GM12878 (cell line): ENCODE measurements at regions not wholly inside any gene's neighbourhood (a gene's known extent, or its start where the extent isn't known, plus 50 kb on each side); places are given as distances from the start of the nearest gene placed in this dataset.

Source experiments
- ATAC-seq: fragments of 200-7000 bp; cut with Tn5 transposase; 3 replicates; pipeline ENCODE4 v1.9.1; 2020; ENCODE audit warnings: mild to moderate bottlenecking, moderate library complexity
- BruUV-seq: library from RNA; stranded (reverse); fragments of 400-500 nt; replicated peaks from 2 replicates; lab custom pipeline; 2021; lab: Mats Ljungman, UMichigan
- CTCF ChIA-PET: fragments of 300-600 bp; sonication (Branson Sonifier 250); formaldehyde crosslinking; extraction: SDS; loops from one replicate; lab custom pipeline; 2021; ENCODE audit warnings: inconsistent platforms; lab: Yijun Ruan, JAX
- POLR2A ChIA-PET: fragments of 350-600 bp; formaldehyde crosslinking; extraction: SDS; loops from one replicate; lab custom pipeline; 2021; ENCODE audit warnings: inconsistent platforms; lab: Charles Lee
- RAD21 ChIA-PET: fragments of 300-600 bp; sonication (Branson Sonifier 250); formaldehyde crosslinking; loops from one replicate; lab custom pipeline; 2023; ENCODE audit warnings: antibody characterized with exemption; ENCODE audit not compliant: unreplicated experiment; lab: Charles Lee
- SMC1A ChIA-PET: fragments of 300-600 bp; sonication (Branson Sonifier 250); formaldehyde crosslinking; loops from one replicate; lab custom pipeline; 2023; ENCODE audit not compliant: unreplicated experiment, uncharacterized antibody; lab: Charles Lee
- DNase-seq: peaks from one replicate; pipeline ENCODE4 v3.0.0-alpha.2; 2011; ENCODE audit warnings: low read depth, low spot score
- FAIRE-seq: peaks from 3 replicates; lab custom pipeline; 2011; peaks lifted over from hg19 to GRCh38; lab: Jason Lieb, UNC
- H2AFZ ChIP-seq: 2 replicates; pipeline ENCODE4 v1.6.0; 2011; ENCODE audit warnings: low read depth, low read length, control low read depth; ENCODE audit not compliant: control insufficient read depth
- H3K27ac ChIP-seq: 2 replicates; pipeline ENCODE4 v1.5.1; 2011; ENCODE audit warnings: control low read depth; ENCODE audit not compliant: control insufficient read depth, insufficient read depth
- H3K27me3 ChIP-seq, 2 experiments: replicated peaks in 1 of 2; 2 replicates each; pipeline versions ENCODE4 v1.6.0 to v1.6.1; 2011; ENCODE audit warnings: low read length in 1 of 2; ENCODE audit not compliant: control insufficient read depth in 2 of 2, insufficient read depth in 2 of 2
- H3K36me3 ChIP-seq, 2 experiments: 2 replicates each; pipeline ENCODE4 v1.5.1; 2011; ENCODE audit warnings: low read length in 1 of 2; ENCODE audit not compliant: control insufficient read depth in 2 of 2, insufficient read depth in 2 of 2
- H3K4me1 ChIP-seq: 2 replicates; pipeline ENCODE4 v1.6.1; 2011; ENCODE audit warnings: mild to moderate bottlenecking, low read length, moderate library complexity, mixed read lengths; ENCODE audit not compliant: control insufficient read depth, insufficient read depth
- H3K4me2 ChIP-seq: 2 replicates; pipeline ENCODE4 v1.6.0; 2011; ENCODE audit warnings: control low read depth; ENCODE audit not compliant: control insufficient read depth, insufficient read depth
- H3K4me3 ChIP-seq: fragments of 200-600 bp; sonication (generic); 2 replicates; pipeline ENCODE4 v1.5.1; 2016
- H3K79me2 ChIP-seq: 2 replicates; pipeline ENCODE4 v1.6.0; 2011; ENCODE audit warnings: low read length; ENCODE audit not compliant: control insufficient read depth, insufficient read depth
- H3K9ac ChIP-seq: 2 replicates; pipeline ENCODE4 v1.8.0; 2011; ENCODE audit warnings: low read length, control low read depth, mixed read lengths; ENCODE audit not compliant: control insufficient read depth, insufficient read depth
- H3K9me3 ChIP-seq: replicated peaks from 3 replicates; pipeline ENCODE4 v1.5.1; 2011; ENCODE audit warnings: mild to moderate bottlenecking, low read length; ENCODE audit not compliant: control insufficient read depth, insufficient read depth
- H4K20me1 ChIP-seq: 2 replicates; pipeline ENCODE4 v1.6.0; 2011; ENCODE audit not compliant: control insufficient read depth, insufficient read depth
- BCL11A ChIP-seq: IDR thresholded peaks from 2 replicates; pipeline ENCODE4 v1.6.1; 2011; ENCODE audit warnings: low read depth, low read length
- CEBPB ChIP-seq, 2 experiments: fragments of 150-350 bp in 1 of 2; IDR thresholded peaks; 2 replicates each; pipeline ENCODE4 v1.6.1; 2012 to 2014; ENCODE audit warnings: low read depth in 2 of 2, low read length in 2 of 2, borderline replicate concordance in 1 of 2, inconsistent platforms in 1 of 2
- EZH2 ChIP-seq: IDR thresholded peaks from 2 replicates; pipeline ENCODE4 v1.6.1; 2012; ENCODE audit warnings: low read depth, mild to moderate bottlenecking, control low read depth, inconsistent platforms, low read length, borderline replicate concordance; ENCODE audit not compliant: control insufficient read depth
- LARP7 ChIP-seq: fragments of 450-650 bp; IDR thresholded peaks from 2 replicates; pipeline ENCODE4 v1.6.1; 2017; ENCODE audit warnings: mild to moderate bottlenecking
- NFYA ChIP-seq: IDR thresholded peaks from 2 replicates; pipeline ENCODE4 v1.6.1; 2011; ENCODE audit warnings: low read depth, mild to moderate bottlenecking, low read length, improper control_type of control experiment, borderline replicate concordance
- NFYB ChIP-seq: IDR thresholded peaks from 2 replicates; pipeline ENCODE4 v1.6.1; 2011; ENCODE audit warnings: low read depth, mild to moderate bottlenecking, low read length, improper control_type of control experiment, moderate library complexity; ENCODE audit not compliant: insufficient read depth
- NR2F1 ChIP-seq: fragments of 450-650 bp; conservative IDR thresholded peaks from 2 replicates; pipeline ENCODE4 v1.6.1; 2017; ENCODE audit warnings: mild to moderate bottlenecking
- RAD21 ChIP-seq: IDR thresholded peaks from 2 replicates; pipeline ENCODE4 v1.6.1; 2011; ENCODE audit warnings: mild to moderate bottlenecking, low read depth, low read length, moderate library complexity; ENCODE audit not compliant: insufficient read depth
- RAD51 ChIP-seq: fragments of 450-650 bp; IDR thresholded peaks from 2 replicates; pipeline ENCODE4 v1.6.1; 2016; ENCODE audit warnings: moderate library complexity, mild to moderate bottlenecking, inconsistent platforms
- RFX5 ChIP-seq: IDR thresholded peaks from 2 replicates; pipeline ENCODE4 v1.6.1; 2011; ENCODE audit warnings: low read depth, low read length, improper control_type of control experiment
- SP1 ChIP-seq: IDR thresholded peaks from one replicate; pipeline ENCODE4 v1.6.1; 2011; ENCODE audit warnings: low read depth, low read length
- SRF ChIP-seq, 2 experiments: IDR thresholded peaks; 2 replicates each; pipeline ENCODE4 v1.6.1; 2011; ENCODE audit warnings: low read depth in 2 of 2, low read length in 2 of 2, mild to moderate bottlenecking in 1 of 2, moderate library complexity in 1 of 2
- TBL1XR1 ChIP-seq: IDR thresholded peaks from 2 replicates; pipeline ENCODE4 v1.6.1; 2012; ENCODE audit warnings: low read depth, low read length, improper control_type of control experiment
- ZNF24 ChIP-seq: fragments of 450-650 bp; IDR thresholded peaks from 2 replicates; pipeline ENCODE4 v1.6.1; 2017; ENCODE audit warnings: antibody characterized with exemption, mild to moderate bottlenecking
- ZZZ3 ChIP-seq: IDR thresholded peaks from 2 replicates; pipeline ENCODE4 v1.6.1; 2011; ENCODE audit warnings: low read depth; ENCODE audit not compliant: control insufficient read depth, insufficient read length
- WGBS: methylation state at CpG from one replicate; pipeline ENCODE4 v1.1.6; 2016; ENCODE audit warnings: low lambda C conversion rate; ENCODE audit not compliant: insufficient replicate concordance, insufficient coverage; ENCODE audit errors: missing lambda C conversion rate; 5-methylcytosine and 5-hydroxymethylcytosine counted together
- in situ Hi-C: fragments of 300-500 bp; cut with MboI; formaldehyde crosslinking; loops from 9 replicates; pipeline ENCODE4 v1.14.3; 2018; ENCODE audit warnings: mixed read lengths
- intact Hi-C: fragments of 100-400 bp; cut with micrococcal nuclease; formaldehyde crosslinking; loops from one replicate; pipeline ENCODE4 v1.14.2; 2022; ENCODE audit not compliant: unreplicated experiment
- TF ChIP-seq, protein P1 (sequence below): fragments of 450-650 bp; formaldehyde crosslinking; IDR thresholded peaks from 2 replicates; pipeline ENCODE4 v1.4.0; 2020; ENCODE audit warnings: mild to moderate bottlenecking, moderate library complexity
- TF ChIP-seq, protein P2 (sequence below): IDR thresholded peaks from 2 replicates; pipeline ENCODE4 v1.6.1; 2011; ENCODE audit warnings: low read depth, mild to moderate bottlenecking, low read length, moderate library complexity, borderline replicate concordance; ENCODE audit errors: extremely low read depth

DNA sequence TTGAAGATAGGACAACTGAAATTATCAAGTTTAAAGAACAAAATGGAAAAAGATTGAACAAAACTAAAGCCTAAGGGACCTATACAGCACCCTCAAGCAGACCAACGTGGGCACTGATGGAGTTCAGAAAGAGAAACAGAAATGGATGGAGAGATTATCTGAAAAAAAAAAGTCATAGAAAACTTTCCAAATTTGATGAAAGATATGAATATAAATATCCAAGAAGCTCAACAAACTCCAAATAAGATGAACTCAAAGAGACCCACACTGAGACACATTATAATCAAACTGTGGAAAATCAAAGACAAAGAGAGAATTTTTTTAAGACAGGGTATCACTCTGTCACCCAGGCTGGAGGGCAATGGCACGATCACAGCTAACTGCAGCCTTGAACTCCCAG, 128.6 kb upstream of the PUM3 start:
- no peaks in the 10 kb centered on the region for H4K20me1 ChIP-seq
- TF ChIP-seq LARP7 (no peak), NR2F1 (no peak), ZNF24 (no peak)
- no peak overlapping the region for H2AFZ ChIP-seq
- POLR2A ChIA-PET: no interaction called here
- no peak for FAIRE-seq
- SMC1A ChIA-PET: interaction anchor here (0.7 kb wide), 1 partner anchor 12 kb away, joined by 3 read pairs; no protein-coding TSS in a partner anchor
- no peaks in the 10 kb centered on the region for H3K36me3 ChIP-seq
- DNase-seq: no peak
- WGBS: 0% methylated on average over 2 of the region's 2 CpGs
- no peak overlapping the region for H3K4me2 ChIP-seq
- intact Hi-C loops: no loop called here
- RAD21 ChIA-PET: no interaction called here
- no peaks in the 10 kb centered on the region for H3K27me3 ChIP-seq
- no peak for ATAC-seq
- CTCF ChIA-PET: no interaction called here
- no peaks in the 10 kb centered on the region for H3K9me3 ChIP-seq
- H3K27ac ChIP-seq: no peak overlapping the region
- no peak overlapping the region for H3K9ac ChIP-seq
- in situ Hi-C loops: no loop called here
- H3K4me1 ChIP-seq: no peaks in the 10 kb centered on the region
- no peaks in the 10 kb centered on the region for H3K79me2 ChIP-seq
- no TSS peak for BruUV-seq
- H3K4me3 ChIP-seq: no peak overlapping the region

DNA sequence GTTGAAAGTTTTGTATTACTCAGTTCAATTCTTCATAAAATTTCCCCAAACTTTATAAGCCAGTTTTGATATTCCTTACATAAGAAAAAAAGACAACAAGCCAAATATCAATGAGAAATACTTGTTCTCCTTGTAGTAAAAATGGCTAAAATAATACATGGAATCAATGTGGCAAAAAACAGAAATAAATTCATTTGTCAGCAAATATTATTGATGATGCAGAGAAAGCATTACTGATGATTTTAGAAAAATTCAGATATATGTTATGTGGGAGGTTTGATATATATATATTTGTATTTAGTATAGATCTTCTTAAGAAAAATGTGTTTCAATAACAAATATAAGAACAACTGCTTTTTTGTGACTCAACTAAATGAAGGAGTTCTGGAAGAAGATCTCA, 127.0 kb upstream of the PUM3 start:
- Histone ChIP-seq H3K79me2 (no peaks in the 10 kb centered on the region), H3K4me3 (no peak overlapping the region), H3K36me3 (no peaks in the 10 kb centered on the region), H3K9ac (no peak overlapping the region), H2AFZ (no peak overlapping the region), H3K27me3 (0 out of 4 replicates have a peak, but pooled peaks cover 0 to 5% of the 10 kb centered on the region in 2 experiments), H3K4me2 (no peak overlapping the region), H3K27ac (no peak overlapping the region), H3K9me3 (no peaks in the 10 kb centered on the region), H3K4me1 (no peaks in the 10 kb centered on the region), H4K20me1 (no peaks in the 10 kb centered on the region)
- intact Hi-C loops: no loop called here
- ATAC-seq: no peak
- in situ Hi-C loops: no loop called here
- ChIA-PET RAD21 (no interaction called here), SMC1A (no interaction called here), POLR2A (no interaction called here), CTCF (no interaction called here)
- BruUV-seq: no TSS peak
- DNase-seq: no peak
- FAIRE-seq: no peak
- TF ChIP-seq, protein P1, sequence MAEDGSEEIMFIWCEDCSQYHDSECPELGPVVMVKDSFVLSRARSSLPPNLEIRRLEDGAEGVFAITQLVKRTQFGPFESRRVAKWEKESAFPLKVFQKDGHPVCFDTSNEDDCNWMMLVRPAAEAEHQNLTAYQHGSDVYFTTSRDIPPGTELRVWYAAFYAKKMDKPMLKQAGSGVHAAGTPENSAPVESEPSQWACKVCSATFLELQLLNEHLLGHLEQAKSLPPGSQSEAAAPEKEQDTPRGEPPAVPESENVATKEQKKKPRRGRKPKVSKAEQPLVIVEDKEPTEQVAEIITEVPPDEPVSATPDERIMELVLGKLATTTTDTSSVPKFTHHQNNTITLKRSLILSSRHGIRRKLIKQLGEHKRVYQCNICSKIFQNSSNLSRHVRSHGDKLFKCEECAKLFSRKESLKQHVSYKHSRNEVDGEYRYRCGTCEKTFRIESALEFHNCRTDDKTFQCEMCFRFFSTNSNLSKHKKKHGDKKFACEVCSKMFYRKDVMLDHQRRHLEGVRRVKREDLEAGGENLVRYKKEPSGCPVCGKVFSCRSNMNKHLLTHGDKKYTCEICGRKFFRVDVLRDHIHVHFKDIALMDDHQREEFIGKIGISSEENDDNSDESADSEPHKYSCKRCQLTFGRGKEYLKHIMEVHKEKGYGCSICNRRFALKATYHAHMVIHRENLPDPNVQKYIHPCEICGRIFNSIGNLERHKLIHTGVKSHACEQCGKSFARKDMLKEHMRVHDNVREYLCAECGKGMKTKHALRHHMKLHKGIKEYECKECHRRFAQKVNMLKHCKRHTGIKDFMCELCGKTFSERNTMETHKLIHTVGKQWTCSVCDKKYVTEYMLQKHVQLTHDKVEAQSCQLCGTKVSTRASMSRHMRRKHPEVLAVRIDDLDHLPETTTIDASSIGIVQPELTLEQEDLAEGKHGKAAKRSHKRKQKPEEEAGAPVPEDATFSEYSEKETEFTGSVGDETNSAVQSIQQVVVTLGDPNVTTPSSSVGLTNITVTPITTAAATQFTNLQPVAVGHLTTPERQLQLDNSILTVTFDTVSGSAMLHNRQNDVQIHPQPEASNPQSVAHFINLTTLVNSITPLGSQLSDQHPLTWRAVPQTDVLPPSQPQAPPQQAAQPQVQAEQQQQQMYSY (CRISPR knock-in tag): no peak
- TF ChIP-seq NFYB: no peak
- no peak for TF ChIP-seq ZZZ3
- no peak for TF ChIP-seq SRF (IDR thresholded peaks at IDR 0.05; ENCODE audit: low read depth in 2 of 2, low read length in 2 of 2)
- no peak for TF ChIP-seq NFYA
- no peak for TF ChIP-seq BCL11A
- TF ChIP-seq, protein P2, sequence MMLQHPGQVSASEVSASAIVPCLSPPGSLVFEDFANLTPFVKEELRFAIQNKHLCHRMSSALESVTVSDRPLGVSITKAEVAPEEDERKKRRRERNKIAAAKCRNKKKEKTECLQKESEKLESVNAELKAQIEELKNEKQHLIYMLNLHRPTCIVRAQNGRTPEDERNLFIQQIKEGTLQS: no peak
- no peak for TF ChIP-seq RFX5
- TF ChIP-seq CEBPB (IDR thresholded peaks at IDR 0.05; ENCODE audit: borderline replicate concordance in 1 of 2, low read depth in 2 of 2, low read length in 2 of 2): no peak
- no peak for TF ChIP-seq SP1
- TF ChIP-seq RAD51: no peak
- TF ChIP-seq RAD21: no peak
- no peak for TF ChIP-seq TBL1XR1
- no peak for TF ChIP-seq EZH2
